Gastroesophageal sphincter (tissue), 4 donors: ENCODE measurements at regions not wholly inside any gene's neighbourhood (a gene's known extent, or its start where the extent isn't known, plus 50 kb on each side); places are given as distances from the start of the nearest gene placed in this dataset.

Source experiments
- ATAC-seq: fragments of 150-250 bp; one replicate; pipeline ENCODE4 v1.9.1; 2016; ENCODE audit warnings: mild to moderate bottlenecking, moderate library complexity
- H3K27ac ChIP-seq, 4 donors: fragments of 200-600 bp; sonication (generic) in 3 of 4; 1 replicate in 3 of 4; 2 replicates in 1 of 4; pipeline ENCODE4 v1.5.1; 2016 to 2019
- H3K27me3 ChIP-seq: fragments of 200-600 bp; sonication (generic); one replicate; pipeline ENCODE4 v1.5.1; 2019
- H3K36me3 ChIP-seq, 2 donors: fragments of 200-600 bp; sonication (generic); one replicate each; pipeline ENCODE4 v1.5.1; 2019; ENCODE audit warnings: control low read depth in 1 of 2
- H3K4me1 ChIP-seq, 3 donors: fragments of 200-600 bp; sonication (generic); 1 replicate in 2 of 3; 2 replicates in 1 of 3; pipeline ENCODE4 v1.5.1; 2016 to 2019; ENCODE audit warnings: control low read depth in 2 of 3
- H3K4me3 ChIP-seq, 2 donors: fragments of 200-600 bp; sonication (generic); one replicate each; pipeline ENCODE4 v1.5.1; 2019; ENCODE audit warnings: mild to moderate bottlenecking in 1 of 2, moderate library complexity in 1 of 2
- H3K9me3 ChIP-seq, 3 donors: fragments of 200-600 bp; sonication (generic); one replicate each; pipeline ENCODE4 v1.5.1; 2017 to 2019; ENCODE audit warnings: control low read depth in 2 of 3
- CTCF ChIP-seq, 4 experiments: fragments of 200-600 bp in 2 of 4; fragments of 450-650 bp in 2 of 4; sonication (generic) in 1 of 4; IDR thresholded peaks; one replicate each; pipeline ENCODE4 v1.5.1; 2017 to 2019; ENCODE audit warnings: antibody characterized with exemption in 4 of 4, mild to moderate bottlenecking in 2 of 4, moderate library complexity in 2 of 4
- EP300 ChIP-seq: sonication (generic); formaldehyde crosslinking; IDR thresholded peaks from one replicate; pipeline ENCODE4 v1.6.1; 2017; ENCODE audit warnings: antibody characterized with exemption, mild to moderate bottlenecking
- POLR2A ChIP-seq, 2 donors: fragments of 450-650 bp; IDR thresholded peaks; one replicate each; pipeline ENCODE4 v1.6.1; 2017; ENCODE audit warnings: antibody characterized with exemption in 2 of 2, mild to moderate bottlenecking in 2 of 2, moderate library complexity in 1 of 2
- POLR2AphosphoS5 ChIP-seq: sonication (generic); formaldehyde crosslinking; IDR thresholded peaks from one replicate; pipeline ENCODE4 v1.6.1; 2017; ENCODE audit warnings: antibody characterized with exemption
- WGBS, 2 donors: methylation state at CpG; one replicate each; pipeline ENCODE4 v1.1.5; 2018; ENCODE audit warnings: low coverage in 1 of 2; 5-methylcytosine and 5-hydroxymethylcytosine counted together

DNA sequence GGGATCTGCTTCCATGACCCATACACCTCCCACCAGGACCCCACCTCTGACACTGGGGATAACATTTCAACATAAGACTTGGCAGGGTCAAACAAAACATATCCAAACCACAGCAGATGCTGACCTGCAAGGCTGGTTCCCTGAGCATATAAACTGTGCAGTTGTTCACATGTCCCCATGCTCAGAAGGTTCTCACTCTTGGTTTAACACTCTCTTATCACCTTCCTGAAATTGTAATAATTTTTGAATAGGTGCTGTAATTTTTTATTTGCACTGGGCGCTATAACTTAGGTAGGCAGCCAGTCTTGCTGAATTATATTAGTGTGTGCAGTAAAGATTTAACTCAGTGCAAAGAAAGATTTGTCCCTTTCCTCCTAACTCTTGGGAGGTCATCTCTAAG is 824.8 kb upstream of the SOX9 start:
- no peak overlapping the region for H3K27ac ChIP-seq

GRCh38 chr17:71301063-71301462 is 819.8 kb upstream of the SOX9 start:
- no peak for TF ChIP-seq CTCF (IDR thresholded peaks at IDR 0.05)
- TF ChIP-seq POLR2A (IDR thresholded peaks at IDR 0.05) = no peak
- TF ChIP-seq POLR2AphosphoS5 = no peak
- no peak for TF ChIP-seq EP300
- no peaks in the 10 kb centered on the region for H3K4me1 ChIP-seq
- H3K27me3 ChIP-seq = no peaks in the 10 kb centered on the region
- no peak overlapping the region for H3K27ac ChIP-seq
- no peaks in the 10 kb centered on the region for H3K36me3 ChIP-seq
- ATAC-seq = no peak
- peaks cover 0 to 17% (median 0%) of the 10 kb centered on the region in 3 donors for H3K9me3 ChIP-seq
- no peak overlapping the region for H3K4me3 ChIP-seq

More for the DNA sequence above, 824.8 kb upstream of the SOX9 start:
- H3K4me3 ChIP-seq = no peak overlapping the region
- ATAC-seq = no peak
- H3K27me3 ChIP-seq = no peaks in the 10 kb centered on the region
- H3K9me3 ChIP-seq = no peaks in the 10 kb centered on the region
- TF ChIP-seq EP300 (no peak), POLR2AphosphoS5 (no peak), CTCF (IDR thresholded peaks at IDR 0.05) (no peak), POLR2A (IDR thresholded peaks at IDR 0.05) (no peak)
- 55 to 86% methylated on average over 1 of the region's 1 CpG for WGBS, 2 donors
- no peaks in the 10 kb centered on the region for H3K4me1 ChIP-seq
- H3K36me3 ChIP-seq = no peaks in the 10 kb centered on the region

- Histone ChIP-seq H3K27me3 (no peaks in the 10 kb centered on the region), H3K9me3 (peaks cover 0 to 23% (median 0%) of the 10 kb centered on the region in 3 donors), H3K4me3 (no peak overlapping the region), H3K4me1 (no peaks in the 10 kb centered on the region), H3K27ac (no peak overlapping the region), H3K36me3 (no peaks in the 10 kb centered on the region)
- 91% methylated on average over 9 of the region's 9 CpGs for WGBS, 2 donors
- no peak for ATAC-seq
- TF ChIP-seq EP300 = no peak
- TF ChIP-seq CTCF (IDR thresholded peaks at IDR 0.05) = no peak
- no peak for TF ChIP-seq POLR2AphosphoS5
- no peak for TF ChIP-seq POLR2A (IDR thresholded peaks at IDR 0.05)
Measured at GRCh38 chr17:71302721-71303549, 817.9 kb upstream of the SOX9 start.

DNA sequence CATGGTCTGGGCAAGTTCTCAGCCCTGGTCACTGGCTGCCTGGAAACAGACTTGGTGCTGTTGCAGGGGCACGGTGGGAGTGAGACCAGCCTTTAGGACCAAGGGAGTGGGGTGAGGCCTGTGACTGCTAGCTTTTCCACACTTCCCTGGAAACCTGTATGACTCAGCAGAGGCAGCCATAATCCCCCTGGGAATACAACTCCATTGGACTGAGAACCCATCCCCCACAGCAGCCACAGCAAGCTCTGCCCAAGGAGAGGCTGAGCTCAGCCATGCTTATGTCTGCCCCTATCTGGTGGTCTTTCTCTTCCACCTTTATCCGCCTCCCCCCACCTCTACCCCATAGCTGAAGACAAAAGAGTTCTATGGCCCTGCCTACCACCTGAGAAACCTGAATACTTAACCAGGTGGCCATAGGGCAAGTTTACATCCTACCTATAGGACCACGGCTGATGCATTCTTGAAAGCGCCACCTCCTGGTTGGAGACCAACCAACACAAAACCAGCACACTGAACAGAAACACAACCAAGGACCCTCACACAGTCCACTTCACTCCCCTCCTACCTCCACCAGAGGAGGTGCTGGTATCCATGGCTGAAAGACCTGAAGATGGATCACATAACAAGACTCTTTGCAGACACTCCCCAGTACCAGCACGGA is 816.2 kb upstream of the SOX9 start:
- 93% methylated on average over 3 of the region's 5 CpGs; no CpG with 5 or more reads in 1 of the 2 donors for WGBS, 2 donors
- ATAC-seq = no peak
- peaks cover 0 to 23% (median 0%) of the 10 kb centered on the region in 3 donors for H3K9me3 ChIP-seq

More for the DNA sequence above, 816.2 kb upstream of the SOX9 start:
- Histone ChIP-seq H3K27me3 (no peaks in the 10 kb centered on the region), H3K36me3 (no peaks in the 10 kb centered on the region), H3K4me1 (no peaks in the 10 kb centered on the region), H3K27ac (no peak overlapping the region), H3K4me3 (no peak overlapping the region)
- TF ChIP-seq EP300 (no peak), CTCF (IDR thresholded peaks at IDR 0.05) (no peak), POLR2A (IDR thresholded peaks at IDR 0.05) (no peak), POLR2AphosphoS5 (no peak)
